ENCODE measurements at regions not wholly inside any gene's neighbourhood (a gene's known extent, or its start where the extent isn't known, plus 50 kb on each side); places are given as distances from the start of the nearest gene placed in this dataset.

DNA sequence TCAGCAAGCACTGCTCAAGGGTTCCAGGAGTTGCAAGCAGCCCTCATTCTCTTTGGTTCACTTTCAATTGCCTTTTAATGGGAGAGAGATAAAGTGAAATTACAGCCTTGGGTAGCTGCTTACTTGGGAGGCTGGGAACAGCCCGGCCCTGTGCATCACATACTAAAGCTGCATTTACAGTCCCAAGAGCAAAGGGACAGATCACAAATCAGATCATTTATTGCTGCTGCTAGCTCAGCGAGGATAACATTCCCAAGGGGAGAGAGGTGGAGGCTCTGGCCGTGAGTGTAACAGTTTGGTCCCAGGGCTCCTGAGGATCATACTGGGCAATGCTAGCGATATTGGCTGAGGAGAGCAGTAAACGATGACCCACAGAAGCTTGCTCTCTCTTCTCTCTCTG is 133.1 kb downstream of the CDH26 start:
- TF ChIP-seq POLR2A (IDR thresholded peaks at IDR 0.05; ENCODE audit: low read depth, low read length) (no peak), MAZ (IDR thresholded peaks at IDR 0.05; ENCODE audit: borderline replicate concordance, low read depth, low read length) (no peak), MXI1 (IDR thresholded peaks at IDR 0.05; ENCODE audit: borderline replicate concordance, low read depth, low read length) (no peak)
